NCI-H2196 treated with DMSO at 0.1 percent for 48 hours (cell line): ENCODE measurements at regions not wholly inside any gene's neighbourhood (a gene's known extent, or its start where the extent isn't known, plus 50 kb on each side); places are given as distances from the start of the nearest gene placed in this dataset.

Experiments
- DNase-seq: peaks from one replicate; lab custom pipeline; 2025; ENCODE audit not compliant: unreplicated experiment; lab: John Stamatoyannopoulos, UW

GRCh38 chr3:94961423-94962100 is 898.7 kb downstream of the NSUN3 start:
- DNase-seq, result no peak

GRCh38 chr3:94965867-94966475 is 903.1 kb downstream of the NSUN3 start:
- no peak for DNase-seq

GRCh38 chr3:94967196-94967595 is 904.3 kb downstream of the NSUN3 start:
- no peak for DNase-seq

- DNase-seq, result no peak
Measured at GRCh38 chr3:94968519-94968918, 905.7 kb downstream of the NSUN3 start.

- DNase-seq, result no peak
Measured at GRCh38 chr3:94972066-94972465, 909.2 kb downstream of the NSUN3 start.

DNA sequence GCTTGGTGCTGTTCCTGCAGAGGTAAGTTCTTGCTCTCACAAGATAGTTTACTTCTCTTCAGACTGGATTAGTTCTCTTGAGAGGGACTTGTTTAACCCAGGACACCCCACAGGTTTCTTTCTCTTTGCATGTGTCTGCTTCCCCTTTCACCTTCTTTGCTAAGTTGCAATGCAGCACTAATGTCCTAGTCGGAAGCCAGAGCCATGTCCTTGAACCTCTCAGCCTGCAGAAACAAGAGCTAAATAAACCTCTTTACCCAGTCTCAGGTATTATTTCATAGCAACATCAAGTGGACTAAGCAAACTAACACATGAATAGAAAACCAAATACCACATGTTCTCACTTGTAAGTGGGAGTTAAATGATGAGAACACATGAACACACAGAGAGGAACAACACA is 915.2 kb downstream of the NSUN3 start:
- DNase-seq, result no peak

DNA sequence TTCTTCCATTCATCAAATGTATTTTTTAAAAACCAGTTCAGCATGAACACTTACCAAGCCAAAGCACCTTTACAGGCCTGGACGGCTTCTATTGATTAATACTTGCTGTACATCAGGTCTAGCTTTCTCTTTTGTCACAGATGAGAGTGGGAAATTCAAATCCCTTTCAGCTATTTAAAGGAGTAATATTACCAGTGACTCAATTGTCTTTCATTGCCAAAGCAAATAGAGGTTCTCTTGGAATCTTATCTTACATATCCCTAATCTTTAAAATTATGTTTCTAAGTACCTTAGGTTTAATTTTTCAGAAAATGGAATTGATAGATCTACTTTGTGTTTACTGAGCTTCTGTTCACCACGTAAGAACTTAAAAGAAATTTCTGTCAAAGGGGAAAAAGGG is 922.9 kb downstream of the NSUN3 start:
- DNase-seq, result no peak

DNA sequence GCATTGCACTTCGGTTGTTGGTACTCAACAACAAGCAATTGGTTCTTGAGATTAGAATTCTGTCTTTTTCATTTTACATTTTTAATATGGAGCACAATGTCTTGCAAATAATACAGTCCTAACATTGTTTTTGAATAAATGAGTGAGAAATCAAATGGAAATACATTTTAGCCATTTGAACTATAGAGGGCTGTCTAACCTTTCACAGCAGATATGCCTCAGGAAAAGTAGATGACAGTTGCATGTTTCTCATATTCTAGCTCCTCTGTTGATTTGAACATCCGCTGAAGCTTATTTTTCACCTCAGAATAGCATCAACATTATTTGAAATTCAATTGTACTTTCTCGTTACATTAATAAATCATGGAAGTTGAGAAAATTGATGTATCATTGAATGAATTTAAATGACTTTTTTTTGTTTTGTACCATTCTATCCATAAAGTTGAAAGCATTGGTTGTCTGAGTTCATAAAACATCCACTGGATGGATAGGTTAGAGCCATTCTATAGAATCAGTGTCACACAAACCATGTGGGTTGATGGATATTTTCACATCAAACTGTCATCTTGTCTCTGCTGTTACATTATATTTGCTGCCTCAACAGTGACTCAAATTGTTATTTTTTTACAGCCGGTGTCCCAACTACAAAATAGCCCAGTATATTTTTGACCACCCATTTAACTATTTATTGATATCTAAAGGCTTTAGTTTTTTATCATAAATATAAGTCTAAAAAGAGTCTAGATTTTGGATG is 928.3 kb downstream of the NSUN3 start:
- no peak for DNase-seq

- DNase-seq, result no peak
Measured at GRCh38 chr3:94996743-94997142, 933.9 kb downstream of the NSUN3 start.

- DNase-seq, result no peak
Measured at GRCh38 chr3:95002438-95003046, 939.7 kb downstream of the NSUN3 start.

- no peak for DNase-seq
Measured at GRCh38 chr3:95028688-95029087, 965.8 kb downstream of the NSUN3 start.

DNA sequence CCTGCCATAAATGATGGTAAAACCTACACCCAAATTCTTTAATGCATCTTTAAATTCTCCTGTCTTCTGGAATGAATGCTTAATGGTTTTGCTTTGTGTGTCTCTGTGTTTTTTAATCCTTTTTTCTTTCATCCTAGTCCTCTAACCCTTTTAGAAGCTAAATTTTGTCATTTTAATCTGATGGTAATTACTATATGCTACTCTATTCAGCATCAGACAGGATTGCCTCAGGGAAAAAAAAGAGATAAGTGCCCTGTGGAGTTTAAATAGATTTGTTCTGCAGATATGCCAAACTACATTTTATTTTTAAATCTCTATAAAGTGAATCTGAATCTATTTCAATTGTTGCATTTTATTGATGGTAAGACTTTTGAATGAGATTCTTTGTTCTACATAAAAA is 966.8 kb downstream of the NSUN3 start:
- no peak for DNase-seq

- DNase-seq, result no peak
Measured at GRCh38 chr3:95036526-95037021, 973.7 kb downstream of the NSUN3 start.

GRCh38 chr3:95037097-95037496 is 974.2 kb downstream of the NSUN3 start:
- DNase-seq, result no peak

- no peak for DNase-seq
Measured at GRCh38 chr3:95037927-95038326, 975.1 kb downstream of the NSUN3 start.

DNA sequence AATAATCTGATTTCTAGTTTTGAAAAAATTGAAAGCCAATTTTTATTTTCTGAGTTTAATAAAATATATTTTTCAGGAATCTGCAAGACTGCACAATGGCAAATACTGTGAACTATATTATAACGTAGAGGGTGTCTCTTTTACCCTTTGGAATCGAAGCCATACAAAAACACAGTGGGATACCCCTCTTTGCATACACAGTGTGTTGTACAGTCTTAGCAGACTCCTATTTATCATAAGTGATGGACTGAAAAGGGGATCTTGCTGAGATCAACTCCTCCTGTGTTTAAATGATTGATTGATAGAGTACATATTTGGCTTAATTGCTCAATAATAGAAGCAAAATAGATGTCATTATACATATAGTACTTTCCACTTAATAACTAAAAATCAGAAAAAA is 981.2 kb downstream of the NSUN3 start:
- DNase-seq, result no peak

DNA sequence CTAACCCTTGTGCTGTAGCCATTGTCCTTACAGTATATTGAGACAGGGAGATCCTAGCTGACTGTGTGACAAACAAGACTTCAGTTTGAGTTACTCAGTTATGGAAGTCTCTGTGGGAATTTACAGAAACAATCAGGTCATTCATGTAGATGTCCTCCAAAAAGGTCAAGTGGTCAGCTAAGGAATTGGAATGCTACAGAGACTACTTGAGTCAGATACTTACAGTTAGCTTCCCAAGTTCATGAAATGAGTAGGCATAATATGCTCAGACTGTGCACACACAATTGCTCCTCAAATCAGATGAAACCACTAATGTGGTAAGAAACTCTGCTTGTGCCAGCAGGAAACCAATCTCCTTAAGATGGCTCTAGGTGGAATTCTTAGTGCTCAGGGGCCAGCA is 985.7 kb downstream of the NSUN3 start:
- DNase-seq, result no peak

DNA sequence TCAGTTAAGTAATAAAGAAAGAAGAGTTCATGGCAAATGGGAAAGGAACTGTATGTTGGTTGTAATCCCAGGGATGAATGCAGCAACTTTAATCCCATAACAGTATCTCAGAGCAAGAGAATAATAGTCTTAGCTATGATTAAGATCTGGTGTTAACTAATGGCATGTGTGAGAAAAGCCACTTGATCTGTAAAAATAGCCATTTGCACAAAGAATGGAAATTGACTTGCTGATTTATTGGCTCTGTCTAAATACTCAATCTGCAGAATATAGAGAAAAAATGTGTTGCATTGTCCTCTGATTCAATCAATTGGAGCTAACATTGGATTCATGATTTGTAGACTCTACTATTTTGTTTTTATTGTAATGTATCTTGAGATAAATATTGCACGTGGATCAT is 987.0 kb downstream of the NSUN3 start:
- no peak for DNase-seq

- DNase-seq, result no peak
Measured at GRCh38 chr3:95055288-95055687, 992.4 kb downstream of the NSUN3 start.

DNA sequence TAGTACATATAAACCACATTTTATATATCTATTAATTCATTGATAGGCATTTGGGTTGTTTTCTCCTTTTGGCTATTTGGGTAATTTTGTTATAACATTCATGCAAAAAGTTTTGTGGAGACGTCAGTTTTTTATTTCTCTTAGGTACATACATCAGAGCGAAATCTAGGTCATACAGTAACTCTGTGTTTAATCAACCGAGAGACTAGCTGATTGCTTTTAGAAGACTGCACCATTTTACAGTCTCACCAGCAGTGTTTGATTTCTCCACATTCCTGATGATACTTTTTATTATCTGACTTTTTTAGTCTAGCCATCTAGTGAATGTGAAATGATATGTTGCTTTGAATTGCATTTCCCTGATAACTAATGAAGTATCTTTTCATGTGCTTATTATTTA is 1019.3 kb downstream of the NSUN3 start:
- DNase-seq, result no peak

- no peak for DNase-seq
Measured at GRCh38 chr3:95084738-95085137, 1021.9 kb downstream of the NSUN3 start.

DNA sequence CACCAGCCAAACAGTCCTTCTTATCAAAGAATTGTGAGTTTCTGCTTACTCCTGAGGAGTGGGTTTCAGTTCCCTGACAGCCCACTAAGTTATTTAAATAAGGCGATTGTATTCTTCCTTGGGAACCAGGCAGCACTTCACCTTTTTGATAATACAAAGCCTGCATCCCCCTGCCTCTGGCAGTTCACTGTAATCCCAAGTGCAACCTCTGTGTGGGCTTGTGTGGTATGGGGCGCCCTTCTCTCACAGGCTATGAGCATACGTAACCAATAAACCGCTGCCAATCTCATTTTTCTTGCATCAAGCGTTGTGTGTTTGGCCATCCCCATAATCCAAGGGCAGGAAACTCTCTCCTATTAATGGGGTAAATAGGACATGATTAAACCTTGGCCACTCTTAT is 1025.6 kb downstream of the NSUN3 start:
- no peak for DNase-seq
